ENCODE measurements at regions not wholly inside any gene's neighbourhood (a gene's known extent, or its start where the extent isn't known, plus 50 kb on each side); places are given as distances from the start of the nearest gene placed in this dataset.

GRCh38 chr1:221137666-221138065 lies 258.4 kb downstream of the HLX start:
- H3K4me2 ChIP-seq (ENCODE audit: low read length), result no peak overlapping the region
- no peaks in the 10 kb centered on the region for H3K36me3 ChIP-seq (ENCODE audit: insufficient read depth, low read length)
- H3K9me2 ChIP-seq (ENCODE audit: low read depth, low read length), result no peaks in the 10 kb centered on the region
- H3K4me3 ChIP-seq (ENCODE audit: low read depth, low read length, poor library complexity, severe bottlenecking), result no peak overlapping the region
- no peak overlapping the region for H3K9ac ChIP-seq (ENCODE audit: low read length)
- H3K9me3 ChIP-seq (ENCODE audit: low read length), result no peaks in the 10 kb centered on the region
- no peaks in the 10 kb centered on the region for H3K79me2 ChIP-seq (ENCODE audit: insufficient read depth, low read length)
- H3K4me1 ChIP-seq (ENCODE audit: insufficient read depth, low read length, severe bottlenecking), result no peaks in the 10 kb centered on the region
- no peak for TF ChIP-seq CTCF (IDR thresholded peaks at IDR 0.05; ENCODE audit: low read length)
- TF ChIP-seq EZH2 (IDR thresholded peaks at IDR 0.05; ENCODE audit: borderline replicate concordance, low read length), result no peak
- no peaks in the 10 kb centered on the region for H3K27me3 ChIP-seq (ENCODE audit: insufficient read depth, low read length)
- no peak overlapping the region for H2AFZ ChIP-seq (ENCODE audit: low read length)
- no peaks in the 10 kb centered on the region for H3F3A ChIP-seq (ENCODE audit: insufficient read depth, low read length)
- H3K27ac ChIP-seq (ENCODE audit: low read depth, low read length, poor library complexity, severe bottlenecking), result no peak overlapping the region
- no peaks in the 10 kb centered on the region for H4K20me1 ChIP-seq (ENCODE audit: insufficient read depth, low read length)

GRCh38 chr1:221138516-221138915 lies 259.3 kb downstream of the HLX start:
- Histone ChIP-seq H3K9ac (ENCODE audit: low read length) (no peak overlapping the region), H3K9me2 (ENCODE audit: low read depth, low read length) (no peaks in the 10 kb centered on the region), H3K36me3 (ENCODE audit: insufficient read depth, low read length) (no peaks in the 10 kb centered on the region), H3K4me2 (ENCODE audit: low read length) (no peak overlapping the region), H3K79me2 (ENCODE audit: insufficient read depth, low read length) (no peaks in the 10 kb centered on the region), H3F3A (ENCODE audit: insufficient read depth, low read length) (no peaks in the 10 kb centered on the region), H3K4me1 (ENCODE audit: insufficient read depth, low read length, severe bottlenecking) (no peaks in the 10 kb centered on the region), H3K4me3 (ENCODE audit: low read depth, low read length, poor library complexity, severe bottlenecking) (no peak overlapping the region), H3K27ac (ENCODE audit: low read depth, low read length, poor library complexity, severe bottlenecking) (no peak overlapping the region), H4K20me1 (ENCODE audit: insufficient read depth, low read length) (no peaks in the 10 kb centered on the region), H3K27me3 (ENCODE audit: insufficient read depth, low read length) (no peaks in the 10 kb centered on the region), H3K9me3 (ENCODE audit: low read length) (no peaks in the 10 kb centered on the region), H2AFZ (ENCODE audit: low read length) (no peak overlapping the region)
- TF ChIP-seq EZH2 (IDR thresholded peaks at IDR 0.05; ENCODE audit: borderline replicate concordance, low read length) (no peak), CTCF (IDR thresholded peaks at IDR 0.05; ENCODE audit: low read length) (no peak)

- Histone ChIP-seq H3K79me2 (ENCODE audit: insufficient read depth, low read length) (no peaks in the 10 kb centered on the region), H3F3A (ENCODE audit: insufficient read depth, low read length) (no peaks in the 10 kb centered on the region), H3K27me3 (ENCODE audit: insufficient read depth, low read length) (no peaks in the 10 kb centered on the region), H3K4me1 (ENCODE audit: insufficient read depth, low read length, severe bottlenecking) (no peaks in the 10 kb centered on the region), H3K9me2 (ENCODE audit: low read depth, low read length) (no peaks in the 10 kb centered on the region), H4K20me1 (ENCODE audit: insufficient read depth, low read length) (no peaks in the 10 kb centered on the region), H3K4me3 (ENCODE audit: low read depth, low read length, poor library complexity, severe bottlenecking) (no peak overlapping the region), H3K9me3 (ENCODE audit: low read length) (no peaks in the 10 kb centered on the region), H3K27ac (ENCODE audit: low read depth, low read length, poor library complexity, severe bottlenecking) (no peak overlapping the region), H3K36me3 (ENCODE audit: insufficient read depth, low read length) (no peaks in the 10 kb centered on the region), H3K4me2 (ENCODE audit: low read length) (no peak overlapping the region), H2AFZ (ENCODE audit: low read length) (no peak overlapping the region), H3K9ac (ENCODE audit: low read length) (no peak overlapping the region)
- TF ChIP-seq EZH2 (IDR thresholded peaks at IDR 0.05; ENCODE audit: borderline replicate concordance, low read length), result no peak
- TF ChIP-seq CTCF (IDR thresholded peaks at IDR 0.05; ENCODE audit: low read length), result no peak
Measured at GRCh38 chr1:221139991-221140390, 260.7 kb downstream of the HLX start.
